HG03066 (cell line): ENCODE measurements at regions not wholly inside any gene's neighbourhood (a gene's known extent, or its start where the extent isn't known, plus 50 kb on each side); places are given as distances from the start of the nearest gene placed in this dataset.

Source experiments
- ATAC-seq: cut with Tn5 transposase; IDR thresholded peaks from one replicate; pipeline ENCODE4 v1.9.1; 2021; ENCODE audit warnings: low read depth; ENCODE audit not compliant: unreplicated experiment

DNA sequence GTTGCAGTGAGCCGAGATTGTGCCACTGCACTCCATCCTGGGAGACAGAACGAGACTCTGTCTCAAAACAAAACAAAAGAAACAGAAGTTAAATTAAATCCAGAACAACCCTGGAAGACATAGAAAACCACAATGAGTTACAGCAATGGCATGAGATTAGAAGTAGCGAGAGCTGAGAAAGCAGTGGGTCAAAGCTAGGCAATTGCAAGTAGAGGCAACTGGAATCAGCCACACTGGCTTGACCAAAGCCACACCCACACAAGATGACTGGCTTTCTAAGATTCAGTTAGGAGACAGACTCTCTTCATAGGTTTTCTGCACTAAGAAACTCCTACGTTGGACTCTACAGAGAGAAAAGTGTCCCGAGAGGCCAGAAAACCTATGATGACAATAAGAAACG, 443.0 kb downstream of the GPM6A start:
- no peak for ATAC-seq

DNA sequence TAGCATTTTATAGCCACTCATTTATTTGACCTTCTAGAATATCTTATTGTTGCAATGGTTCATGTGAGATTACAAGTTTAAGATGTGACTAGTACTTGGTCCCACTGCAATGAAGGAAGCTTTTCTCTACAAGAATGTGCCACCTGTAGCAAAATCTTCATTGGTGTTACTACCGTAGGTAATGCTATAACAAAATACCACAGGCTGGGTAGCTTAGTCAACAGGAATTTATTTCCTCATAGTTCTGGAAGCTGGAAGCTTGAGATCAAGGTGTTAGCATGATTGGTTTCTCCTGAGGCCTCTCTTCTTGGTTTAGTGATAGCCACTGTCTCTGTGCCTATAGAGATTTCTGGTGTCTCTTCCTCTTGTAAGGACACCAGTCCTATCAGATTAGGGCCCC, 441.0 kb downstream of the GPM6A start:
- no peak for ATAC-seq

DNA sequence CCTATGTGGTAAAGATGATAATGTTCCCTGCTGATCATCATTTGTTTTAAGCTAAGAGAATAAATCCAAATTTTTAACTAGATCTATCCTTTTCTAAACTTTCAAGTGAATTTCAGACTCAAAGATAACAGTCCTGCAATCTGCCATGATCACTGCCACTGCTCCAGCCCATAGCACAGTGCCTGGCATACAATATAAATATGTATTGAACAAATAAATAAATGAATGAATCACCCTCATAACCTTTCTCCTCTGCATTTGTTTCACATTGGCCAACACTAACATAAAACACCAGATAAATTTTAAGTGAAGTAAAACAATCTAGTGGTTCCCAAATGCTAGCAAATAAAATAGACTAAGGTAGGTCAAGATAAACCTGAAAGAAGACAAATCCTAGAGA, 439.0 kb downstream of the GPM6A start:
- no peak for ATAC-seq

DNA sequence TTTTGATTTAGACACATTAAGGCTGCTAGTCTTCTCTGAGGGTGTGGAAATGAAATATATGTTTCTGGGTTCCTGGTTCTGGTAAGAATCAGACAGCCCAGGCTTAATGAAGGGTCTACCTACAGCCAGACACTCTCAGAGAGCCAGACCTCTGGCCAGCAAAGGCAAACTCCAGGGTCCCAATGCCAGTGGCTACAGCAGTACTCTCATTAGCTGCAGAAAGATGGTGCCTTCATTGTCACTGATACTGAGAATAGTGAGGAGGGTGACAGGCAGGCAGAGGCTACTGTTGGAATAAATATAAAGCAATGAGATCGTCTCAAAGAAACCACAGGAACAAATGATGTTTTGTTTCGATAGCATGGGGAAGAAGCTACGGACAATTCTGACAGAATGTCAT, 437.6 kb downstream of the GPM6A start:
- ATAC-seq: no peak

DNA sequence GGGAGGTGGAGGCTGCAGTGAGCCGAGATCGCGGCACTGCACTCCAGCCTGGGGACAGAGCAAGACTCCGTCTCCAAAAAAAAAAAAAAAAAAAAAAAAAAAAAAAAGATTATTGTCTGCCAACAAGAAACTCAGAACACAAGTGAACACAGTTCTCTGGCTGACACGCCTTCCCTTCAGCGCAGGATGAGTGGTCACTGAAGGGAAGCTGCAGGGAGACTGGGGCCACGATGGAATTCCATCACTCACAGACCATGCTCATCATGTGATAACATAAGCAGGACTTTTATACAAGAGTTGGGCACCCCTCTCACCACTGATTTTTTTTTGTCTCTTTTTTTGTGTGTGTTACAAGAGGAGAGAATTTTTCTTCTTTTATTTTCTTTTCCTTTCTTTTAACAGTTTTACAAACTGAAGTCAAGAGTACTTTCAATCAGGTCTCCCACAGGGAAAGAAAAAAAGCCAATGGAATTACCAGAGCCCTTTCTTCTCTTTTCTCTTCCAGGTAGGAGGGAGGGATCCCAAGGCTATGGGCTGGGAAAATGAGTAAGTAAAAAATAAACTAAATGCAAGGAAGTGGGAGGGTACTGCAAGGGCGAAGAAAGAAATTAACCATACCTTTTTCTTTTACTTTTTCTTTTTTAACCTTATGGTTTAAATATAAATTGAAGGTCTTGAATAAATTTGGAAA, 435.6 kb downstream of the GPM6A start:
- ATAC-seq: no peak

DNA sequence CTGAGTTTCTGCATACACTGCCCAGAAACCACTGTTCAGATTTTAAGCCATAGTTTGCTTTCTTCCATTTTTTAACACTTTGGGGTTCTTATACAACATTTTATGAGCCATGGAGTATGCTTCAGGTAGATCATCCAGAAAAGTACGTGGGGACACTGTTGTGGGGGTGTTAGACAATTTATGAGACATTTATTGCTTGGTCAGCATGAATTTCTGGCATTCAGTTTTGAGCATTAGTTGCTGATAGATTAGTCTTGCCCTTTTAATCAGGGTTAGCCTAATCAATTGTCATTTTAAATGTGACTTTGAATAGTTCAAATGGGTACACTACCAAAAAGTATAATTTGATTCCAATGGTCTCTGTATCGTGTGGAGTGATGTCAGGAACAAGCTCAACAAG, 434.9 kb downstream of the GPM6A start:
- no peak for ATAC-seq

DNA sequence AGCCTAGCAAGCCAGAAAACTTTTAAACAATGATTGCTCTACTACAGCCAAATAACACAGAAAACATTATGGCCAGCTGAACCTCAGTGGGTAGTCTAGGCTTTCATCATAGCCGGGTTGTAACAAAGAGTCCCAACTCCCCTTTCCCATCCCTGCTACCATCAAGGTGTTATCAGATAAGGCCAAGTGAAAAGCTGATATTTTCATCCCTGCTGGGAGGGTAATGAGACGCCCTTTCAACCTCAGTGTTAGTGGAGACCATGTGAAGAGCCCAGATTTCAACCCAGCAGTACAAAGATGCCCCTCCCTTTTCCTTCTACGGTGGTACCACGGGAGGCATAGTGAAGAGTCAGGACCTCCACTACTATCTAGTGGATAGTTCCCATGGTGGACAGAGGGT, 433.7 kb downstream of the GPM6A start:
- no peak for ATAC-seq

DNA sequence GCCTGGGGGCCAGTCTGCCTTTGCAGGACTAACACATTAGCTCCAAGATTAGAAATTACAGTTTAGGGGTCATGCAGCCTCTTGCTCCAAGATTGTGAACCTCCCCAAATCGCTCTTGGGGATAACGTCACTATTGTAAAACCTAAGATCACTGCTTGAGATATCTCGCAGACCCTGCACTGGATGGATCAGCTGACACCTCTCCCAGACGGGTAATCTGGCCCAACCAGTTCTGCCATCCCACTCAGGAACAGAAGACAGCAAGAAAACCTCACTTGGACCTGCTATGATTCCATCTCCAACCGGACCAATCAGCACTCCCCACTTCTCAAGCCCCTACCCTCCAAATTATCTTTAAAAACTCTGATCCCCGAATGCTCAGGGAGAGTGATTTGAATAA, 431.2 kb downstream of the GPM6A start:
- no peak for ATAC-seq

DNA sequence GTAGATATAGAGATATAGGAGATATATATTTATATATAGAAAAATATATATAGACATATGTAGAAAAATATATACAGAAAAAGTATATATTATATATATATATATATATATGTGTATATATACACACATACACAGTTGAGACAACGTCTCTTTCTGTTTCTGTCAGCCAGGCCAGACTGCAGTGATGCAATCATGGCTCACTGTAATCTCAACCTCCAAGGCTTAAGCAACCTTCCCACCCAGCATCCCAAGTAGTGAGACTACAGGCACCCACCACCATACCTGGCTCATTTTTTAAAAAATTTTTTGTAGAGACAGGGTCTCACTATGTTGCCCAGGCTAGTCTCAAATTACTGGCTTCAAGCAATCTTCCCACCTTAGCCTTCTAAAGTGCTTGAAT, 426.3 kb downstream of the GPM6A start:
- no peak for ATAC-seq

DNA sequence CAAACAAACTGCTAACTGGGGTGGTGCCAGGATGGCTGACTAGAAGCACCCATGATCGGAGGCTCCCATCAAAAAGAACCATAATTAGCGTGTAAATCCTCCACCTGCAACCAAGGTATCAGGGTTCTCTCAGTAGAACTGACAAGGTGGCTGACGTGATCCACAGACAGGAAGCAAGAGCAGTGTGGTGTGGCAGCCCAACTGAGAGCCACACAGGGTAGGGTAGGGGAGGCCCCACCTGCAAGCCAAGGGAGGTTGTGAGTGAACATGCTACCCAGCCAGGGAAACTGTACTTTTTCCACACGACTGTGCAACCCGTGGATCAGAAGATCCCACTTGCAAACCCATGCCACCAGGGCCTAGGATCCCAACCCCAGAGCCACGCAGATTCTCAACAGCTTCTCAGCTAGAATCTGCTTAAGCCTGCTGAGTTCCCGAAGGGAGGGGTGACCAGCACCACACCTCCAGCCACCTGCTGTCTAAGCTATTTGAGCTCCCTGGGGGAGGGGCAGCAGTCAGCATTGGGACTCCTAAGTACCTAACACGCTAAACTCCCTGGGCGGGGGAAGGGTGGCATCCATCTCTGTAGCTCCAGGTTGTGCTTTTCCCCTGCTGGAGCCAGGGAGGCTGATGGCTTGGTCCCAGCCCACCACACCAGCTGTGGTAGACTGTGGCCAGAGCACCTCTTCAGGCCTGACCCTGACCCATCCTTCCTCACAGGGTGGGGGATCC, 425.1 kb downstream of the GPM6A start:
- ATAC-seq: no peak

DNA sequence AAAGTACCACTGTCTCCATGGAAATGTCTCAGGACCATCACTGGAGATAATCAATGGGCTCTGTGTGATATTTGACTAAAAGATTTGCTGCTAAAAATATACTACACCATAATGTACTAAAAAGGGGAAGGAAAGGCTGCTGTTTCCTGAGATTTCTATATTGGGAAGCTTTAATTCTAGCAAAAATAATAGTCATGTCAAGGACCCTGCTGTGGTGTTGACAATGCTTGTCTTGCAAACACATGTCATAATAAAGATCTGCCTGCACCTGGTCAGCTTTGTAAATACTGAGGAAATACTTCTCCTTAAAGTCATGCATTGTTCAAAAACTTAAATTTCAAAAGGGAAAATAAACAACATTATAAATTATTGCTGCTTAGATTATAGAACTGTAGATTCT, 417.9 kb downstream of the GPM6A start:
- no peak for ATAC-seq

DNA sequence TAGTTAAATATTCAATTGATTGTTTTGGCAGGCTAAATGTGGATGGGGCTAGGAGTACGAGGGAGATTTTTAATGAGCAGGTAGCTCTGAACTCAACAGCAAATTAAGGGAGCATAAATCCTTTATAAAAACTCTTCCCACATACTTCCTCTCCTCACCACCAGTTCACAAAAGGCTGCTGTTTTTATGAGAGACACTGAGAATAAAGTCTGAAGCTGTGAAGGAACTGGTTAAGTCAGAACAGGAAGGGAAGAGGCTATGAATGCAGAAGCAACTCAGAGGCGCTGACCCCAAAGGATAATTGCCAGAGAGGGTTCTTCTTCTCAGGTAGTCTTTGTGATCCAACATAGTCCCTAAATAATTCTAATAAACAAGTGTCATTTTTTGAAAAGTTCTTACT, 406.1 kb downstream of the GPM6A start:
- no peak for ATAC-seq

DNA sequence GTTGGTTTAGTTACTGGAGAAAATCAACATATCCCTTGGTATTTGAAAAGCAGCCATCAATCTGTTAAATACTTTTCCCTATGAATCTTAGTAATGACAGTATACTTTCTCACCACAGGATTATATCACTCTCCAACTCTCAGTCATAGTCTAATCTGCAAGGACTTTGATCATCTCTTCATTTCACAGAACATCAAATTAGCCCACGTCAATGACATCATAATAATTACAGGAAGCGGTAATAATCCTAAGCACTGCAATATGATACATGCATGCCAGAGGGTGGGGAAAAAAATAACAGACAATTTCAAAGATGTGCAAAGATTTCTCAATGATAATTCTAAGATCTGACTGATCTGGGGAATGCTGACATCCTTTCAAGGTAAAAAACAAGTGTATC, 404.1 kb downstream of the GPM6A start:
- no peak for ATAC-seq

DNA sequence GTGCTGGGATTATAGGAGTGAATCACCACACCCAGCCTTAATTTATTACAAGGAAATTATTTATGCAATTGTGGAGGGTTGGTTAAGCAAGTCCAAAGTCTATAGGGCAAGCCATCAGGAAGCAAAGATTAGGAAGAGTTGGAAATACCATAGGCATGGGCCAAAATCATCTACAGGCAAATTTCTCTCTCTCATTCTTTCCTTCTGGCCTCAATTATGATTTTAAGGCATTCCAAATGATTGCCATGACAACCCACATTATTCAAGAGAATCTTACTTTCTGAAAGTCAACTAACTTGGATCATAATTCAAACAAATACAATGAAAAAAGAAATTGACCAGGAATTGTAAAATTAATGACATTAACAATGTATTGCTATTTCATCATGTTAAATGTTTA, 400.8 kb downstream of the GPM6A start:
- ATAC-seq: no peak

DNA sequence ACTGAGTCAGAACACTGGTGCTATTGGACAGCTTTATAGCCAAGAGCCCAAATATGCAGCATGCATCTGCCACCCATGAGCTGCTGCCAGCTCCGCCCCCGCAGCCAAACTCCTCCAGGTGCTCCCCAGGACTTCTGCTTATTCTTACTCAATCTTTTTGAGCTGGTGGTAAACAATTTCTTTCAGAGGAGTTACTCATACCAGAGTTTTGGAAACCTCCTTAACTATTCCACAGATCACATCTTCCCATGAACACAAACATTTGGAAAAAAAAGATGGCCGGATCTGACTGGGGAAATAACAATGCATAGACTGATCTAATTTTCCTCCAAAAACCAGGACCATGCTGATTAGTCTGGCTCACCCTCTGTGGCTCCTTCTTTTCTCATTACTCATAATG, 399.9 kb downstream of the GPM6A start:
- ATAC-seq: no peak

DNA sequence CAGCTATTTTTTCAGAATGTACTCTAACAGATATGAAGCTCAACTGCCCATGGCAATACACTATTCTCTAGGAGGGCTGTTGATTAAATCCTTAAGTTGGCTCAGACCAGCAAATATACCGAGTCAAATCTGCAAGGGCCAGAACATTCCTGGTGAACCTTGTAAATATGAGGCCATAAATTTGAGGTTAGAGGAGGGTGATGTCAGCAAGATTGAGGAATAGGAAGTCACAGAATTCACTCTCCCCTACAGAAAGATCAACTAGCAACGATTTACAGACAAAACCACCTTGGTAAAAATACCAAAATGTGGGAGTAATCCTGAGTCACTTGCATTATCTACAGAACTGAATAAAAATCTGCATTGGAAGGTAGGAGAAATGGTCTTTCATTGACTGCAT, 399.3 kb downstream of the GPM6A start:
- ATAC-seq: no peak

DNA sequence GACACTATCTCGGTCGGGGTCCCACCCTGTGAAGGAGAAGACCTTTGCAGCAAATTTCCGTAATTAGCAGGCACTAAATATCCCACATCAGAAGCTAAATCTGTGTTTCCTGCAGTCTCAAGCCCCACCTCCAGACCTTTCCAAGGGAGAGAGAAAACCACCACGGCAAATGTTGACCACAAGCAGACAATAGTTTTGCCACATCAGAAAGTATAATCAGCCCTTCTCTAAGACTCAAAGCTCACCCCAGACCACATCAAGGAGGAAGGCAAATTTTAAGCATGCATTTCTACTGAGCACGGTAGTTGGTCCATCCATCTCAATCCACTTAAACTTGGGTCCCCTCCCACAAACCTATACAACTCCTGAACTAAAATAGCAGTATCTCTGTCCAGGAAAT, 398.5 kb downstream of the GPM6A start:
- ATAC-seq: no peak

DNA sequence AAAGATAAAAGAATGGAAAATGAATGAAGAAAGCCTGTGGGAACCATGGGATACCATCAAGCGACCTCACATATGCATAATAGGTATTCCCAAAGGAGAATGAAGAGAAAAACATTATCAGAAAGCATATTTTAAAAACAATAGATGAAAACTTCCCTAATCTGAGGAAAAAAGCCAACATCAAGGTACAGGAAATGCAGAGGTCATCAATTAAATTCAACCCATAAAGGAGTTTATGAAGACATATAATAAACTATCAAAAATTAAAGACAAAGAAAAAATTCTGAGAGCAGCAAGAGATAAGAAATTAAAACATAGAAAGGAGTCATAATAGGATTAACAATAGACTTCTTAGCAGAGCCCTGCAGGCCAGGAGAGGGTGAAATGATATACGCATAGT, 397.5 kb downstream of the GPM6A start:
- ATAC-seq: no peak

DNA sequence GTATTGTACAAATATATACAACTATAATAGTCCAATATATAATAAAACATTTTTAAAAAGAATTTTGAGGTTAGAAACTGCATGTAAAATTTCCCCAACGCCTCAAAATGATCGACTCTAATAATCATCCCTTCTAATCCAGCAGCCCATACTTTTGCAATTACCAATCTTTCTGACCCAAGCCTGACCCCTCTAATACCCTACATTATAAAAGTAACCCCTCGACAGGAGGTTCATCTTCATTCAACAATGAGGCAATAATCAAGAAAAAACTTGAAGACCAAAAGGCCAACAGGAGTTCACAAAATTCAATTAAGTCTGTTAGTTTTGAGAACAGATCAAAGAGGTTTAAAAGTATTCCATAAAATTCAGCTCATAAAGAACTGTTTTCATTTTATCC, 393.5 kb downstream of the GPM6A start:
- no peak for ATAC-seq

DNA sequence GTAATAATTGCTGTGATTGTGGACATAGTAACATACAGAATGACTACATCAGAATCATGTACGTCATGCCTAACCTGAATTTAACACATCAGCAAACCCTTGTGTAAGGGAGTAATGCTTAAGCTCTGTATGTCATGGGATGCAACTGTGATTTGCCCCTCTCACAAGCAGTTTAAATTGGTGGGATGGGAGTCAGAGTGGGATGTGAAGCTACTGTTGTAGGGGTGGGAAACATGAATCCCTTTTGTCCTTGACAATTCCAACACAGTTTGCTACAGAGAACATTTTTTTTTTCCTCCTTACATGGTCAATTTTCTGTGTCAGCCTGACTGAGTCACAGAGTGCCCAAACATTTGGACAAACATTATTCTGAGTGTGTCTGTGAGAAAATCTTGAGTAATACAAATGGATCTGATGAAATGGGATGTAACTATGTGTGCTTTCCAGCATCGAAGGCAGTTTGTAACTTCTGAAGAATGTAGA, 392.8 kb downstream of the GPM6A start:
- ATAC-seq: no peak

DNA sequence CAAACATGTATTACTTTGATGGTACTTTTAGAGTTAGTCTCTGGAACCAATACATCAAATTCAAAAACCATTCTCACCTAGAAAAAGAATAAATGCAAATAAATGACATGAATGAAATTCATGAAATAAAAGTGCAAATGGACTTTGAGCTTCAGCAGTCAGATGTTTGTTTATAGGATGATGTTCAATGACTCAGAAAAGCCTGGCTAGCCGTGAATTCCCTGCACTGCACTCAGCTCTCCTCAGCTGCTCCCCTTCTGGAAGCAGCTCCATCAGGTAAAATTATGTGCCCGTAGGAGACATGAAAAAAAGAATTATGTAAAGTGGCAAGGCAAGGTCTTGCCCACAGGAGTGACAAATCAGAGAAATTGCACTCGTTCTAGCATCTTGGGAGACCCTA, 390.6 kb downstream of the GPM6A start:
- ATAC-seq: no peak

DNA sequence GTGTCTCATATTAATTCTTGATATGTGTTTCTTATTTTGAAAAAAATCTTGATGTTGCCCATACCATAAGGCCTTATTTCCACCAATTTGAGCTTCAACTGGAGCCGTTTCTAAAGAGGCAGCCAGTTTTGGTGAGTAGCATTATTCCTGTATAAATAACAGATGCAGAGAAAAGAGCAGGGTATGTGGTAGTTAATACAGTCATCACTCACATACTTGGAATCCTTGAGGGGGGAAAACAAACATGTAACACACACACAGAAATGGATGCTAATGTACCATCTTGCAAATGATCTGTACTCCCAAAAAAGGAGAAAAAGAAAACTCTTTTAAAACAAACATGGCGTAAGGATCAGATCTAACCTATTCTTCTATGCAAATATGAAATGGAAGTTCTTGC, 389.7 kb downstream of the GPM6A start:
- ATAC-seq: no peak
